ENCODE measurements at regions not wholly inside any gene's neighbourhood (a gene's known extent, or its start where the extent isn't known, plus 50 kb on each side); places are given as distances from the start of the nearest gene placed in this dataset.
A peak's percentile ranks its signal among the peaks of the same experiment; 100 is the strongest.
"Not testable (repeated sequence)": the region's sequence is repeated elsewhere in the genome, so short reads cannot be mapped to it uniquely, and the experiment has no call there.

DNA sequence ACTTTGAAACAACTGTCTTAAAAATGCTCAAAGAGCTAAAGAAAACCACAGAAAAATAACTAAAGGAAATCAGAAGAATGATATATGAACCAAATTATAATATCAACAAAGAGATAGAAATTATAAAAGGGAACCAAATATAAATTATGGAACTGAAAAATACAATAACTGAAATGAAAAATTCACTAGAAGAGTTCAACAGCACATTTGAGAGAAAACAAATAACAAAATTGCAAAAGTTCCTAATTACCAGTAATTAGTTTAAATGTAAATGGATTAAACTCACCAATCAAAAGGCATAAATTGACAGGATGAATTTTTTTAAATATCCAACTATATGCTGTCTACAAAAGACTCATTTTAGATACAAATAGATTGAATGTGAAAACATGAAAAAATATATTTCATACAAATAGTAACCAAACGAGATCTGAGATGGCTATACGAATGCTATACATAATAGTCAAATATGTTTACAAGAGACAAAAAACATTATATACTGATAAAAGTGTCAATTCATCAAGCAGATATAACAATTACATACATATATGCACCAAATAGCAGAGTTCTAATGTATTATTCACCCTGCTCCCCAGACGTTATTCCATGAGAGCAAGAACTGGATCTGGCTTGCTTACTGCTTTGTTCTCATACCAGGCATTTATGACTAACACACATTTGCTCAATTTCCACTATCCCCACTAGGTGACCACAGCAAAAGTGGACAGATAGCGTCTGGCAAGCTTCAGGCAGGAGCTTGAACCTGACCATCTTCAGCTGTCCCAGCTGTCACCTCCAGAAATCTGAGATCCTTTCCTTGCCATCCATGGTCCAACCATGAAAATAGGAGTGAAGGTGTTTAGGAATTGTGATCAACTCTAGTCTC is 72.4 kb upstream of the SIRPA start:
- Mint-ChIP-seq H3K4me3 (no peak overlapping the region), H3K27ac (no peak overlapping the region), H3K4me1 (ENCODE audit: low read depth) (peaks cover 9% of the 10 kb centered on the region), H3K36me3 (ENCODE audit: low read depth) (no peaks in the 10 kb centered on the region), H3K27me3 (ENCODE audit: low read depth) (peaks cover 23% of the 10 kb centered on the region), H3K9me3 (ENCODE audit: insufficient read depth) (peaks cover 8% of the 10 kb centered on the region)
- no peak for ATAC-seq
- no peak for DNase-seq
- ChIA-PET POLR2A (interaction anchor here (0.6 kb wide), 1 partner anchor 261 kb away, joined by 3 read pairs; no protein-coding TSS in a partner anchor), CTCF (no interaction called here)

DNA sequence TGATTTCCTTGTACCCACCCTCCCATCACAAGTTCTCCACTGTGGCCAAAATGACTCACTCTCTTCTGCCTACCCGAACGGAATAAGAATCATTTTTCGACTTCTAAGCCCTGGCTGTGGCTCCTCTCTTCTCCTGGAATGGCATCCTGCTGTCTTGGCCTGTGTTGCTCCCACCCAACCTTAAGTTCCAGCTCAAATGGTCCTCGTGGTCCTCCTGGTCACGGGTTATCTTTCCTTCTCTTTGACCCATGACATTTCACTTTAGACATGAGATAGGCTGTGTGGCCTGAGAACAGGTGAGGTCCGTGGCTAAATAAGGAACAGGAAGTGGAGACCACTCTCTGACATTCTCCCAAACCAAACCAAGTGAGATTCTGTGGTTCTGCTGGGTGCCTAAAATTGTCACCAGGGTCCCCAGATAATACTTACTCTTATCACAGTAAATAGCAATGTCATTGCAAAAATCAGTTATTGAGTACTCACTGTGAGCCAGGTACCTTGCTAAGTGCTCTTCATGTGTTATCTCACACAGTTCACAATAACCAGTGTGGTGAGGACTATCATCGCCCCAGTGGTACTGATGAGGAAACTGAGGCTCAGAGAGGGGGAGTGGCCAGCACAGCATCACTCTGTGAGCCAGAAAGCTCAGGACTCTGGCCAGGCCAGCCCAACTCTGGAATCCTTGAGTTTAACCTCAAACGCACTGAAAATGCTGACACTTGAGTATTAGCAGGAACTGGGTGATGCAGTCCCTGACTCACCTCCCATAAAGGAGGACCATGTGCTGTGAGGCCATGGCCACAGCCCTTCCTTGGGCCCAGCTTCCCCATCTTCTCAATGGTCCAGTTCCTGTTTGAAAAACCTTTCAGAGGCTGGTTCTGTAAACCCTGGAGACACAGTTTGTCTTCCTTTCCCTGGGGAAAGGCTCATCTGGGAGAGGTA is 74.8 kb upstream of the SIRPA start:
- Mint-ChIP-seq H3K27me3 (ENCODE audit: low read depth) (peaks cover 34% of the 10 kb centered on the region), H3K4me3 (no peak overlapping the region), H3K9me3 (ENCODE audit: insufficient read depth) (peaks cover 8% of the 10 kb centered on the region), H3K27ac (no peak overlapping the region), H3K4me1 (ENCODE audit: low read depth) (peaks cover 27% of the 10 kb centered on the region), H3K36me3 (ENCODE audit: low read depth) (no peaks in the 10 kb centered on the region)
- no peak for ATAC-seq
- CTCF ChIA-PET, result no interaction called here
- DNase-seq, result no peak
- POLR2A ChIA-PET, result no interaction called here

DNA sequence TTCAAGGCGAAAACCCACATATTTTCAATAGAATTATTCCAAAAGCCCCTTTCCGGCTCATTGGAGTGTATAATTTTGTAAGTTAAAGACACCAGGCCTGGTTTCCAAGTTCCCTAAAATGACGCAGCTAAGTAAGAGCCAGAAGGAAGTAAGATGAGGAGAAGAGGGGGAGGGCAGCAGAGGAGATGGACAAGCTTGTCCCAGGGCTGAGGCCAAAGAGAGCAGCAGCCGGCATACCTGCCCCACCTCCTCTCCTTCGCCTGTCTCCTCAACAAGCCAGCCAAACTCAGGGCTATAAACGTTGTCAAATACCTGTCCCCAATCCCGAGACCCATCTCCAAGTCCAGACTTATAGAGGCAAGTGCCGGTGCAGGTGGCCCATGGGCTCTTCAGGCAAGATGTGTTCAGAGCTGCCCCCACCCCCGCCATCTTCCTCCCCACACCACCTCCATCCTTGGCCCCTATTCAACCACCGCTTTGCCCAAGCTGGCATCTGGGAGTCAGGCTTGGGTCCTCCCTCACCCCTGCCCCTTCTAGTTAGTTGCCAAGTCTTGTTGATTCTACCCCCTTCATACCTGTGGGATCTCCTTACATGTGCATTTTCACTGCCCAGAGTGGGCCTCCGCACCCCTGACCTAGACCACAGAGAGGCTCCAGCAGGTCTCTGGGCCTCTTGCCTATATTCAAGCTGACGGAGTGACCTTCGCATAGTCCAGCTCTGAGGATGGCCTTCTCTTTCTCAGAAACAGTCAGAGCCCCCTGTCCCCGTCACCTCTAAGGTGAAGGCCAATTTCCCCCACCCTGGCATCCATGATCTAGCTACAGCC is 75.7 kb upstream of the SIRPA start:
- ChIA-PET CTCF (no interaction called here), POLR2A (no interaction called here)
- ATAC-seq (no peak), DNase-seq (no peak)
- peaks cover 27% of the 10 kb centered on the region for H3K4me1 Mint-ChIP-seq (ENCODE audit: low read depth)
- no peak overlapping the region for H3K4me3 Mint-ChIP-seq
- H3K36me3 Mint-ChIP-seq (ENCODE audit: low read depth), result no peaks in the 10 kb centered on the region
- no peak overlapping the region for H3K27ac Mint-ChIP-seq
- peaks cover 42% of the 10 kb centered on the region for H3K27me3 Mint-ChIP-seq (ENCODE audit: low read depth)
- H3K9me3 Mint-ChIP-seq (ENCODE audit: insufficient read depth), result peaks cover 8% of the 10 kb centered on the region

DNA sequence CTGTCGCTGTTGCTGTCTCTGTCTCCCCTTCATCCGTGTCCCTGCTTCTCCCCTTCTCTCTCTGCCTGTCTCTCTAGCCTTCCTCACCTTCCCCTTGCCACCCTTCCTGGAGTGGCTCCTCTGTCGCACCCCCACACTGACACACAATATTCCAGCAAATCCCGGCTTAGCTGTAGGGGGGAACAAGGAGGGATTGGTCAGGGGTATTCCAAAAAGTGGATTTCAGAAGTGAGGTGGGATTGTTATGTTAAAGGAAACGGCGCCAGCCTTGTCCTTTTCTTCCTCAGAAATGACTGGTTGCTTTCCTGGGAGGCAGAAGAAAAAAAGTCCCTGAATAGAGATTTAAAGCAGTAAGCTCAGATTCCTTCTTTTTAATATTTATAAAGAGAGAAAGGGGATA is 76.3 kb upstream of the SIRPA start:
- ChIA-PET CTCF (no interaction called here), POLR2A (no interaction called here)
- ATAC-seq, result no peak
- H3K36me3 Mint-ChIP-seq (ENCODE audit: low read depth), result no peaks in the 10 kb centered on the region
- H3K27me3 Mint-ChIP-seq (ENCODE audit: low read depth), result peaks cover 46% of the 10 kb centered on the region
- H3K9me3 Mint-ChIP-seq (ENCODE audit: insufficient read depth), result peaks cover 8% of the 10 kb centered on the region
- H3K27ac Mint-ChIP-seq, result no peak overlapping the region
- peaks cover 27% of the 10 kb centered on the region for H3K4me1 Mint-ChIP-seq (ENCODE audit: low read depth)
- DNase-seq, result no peak
- no peak overlapping the region for H3K4me3 Mint-ChIP-seq

DNA sequence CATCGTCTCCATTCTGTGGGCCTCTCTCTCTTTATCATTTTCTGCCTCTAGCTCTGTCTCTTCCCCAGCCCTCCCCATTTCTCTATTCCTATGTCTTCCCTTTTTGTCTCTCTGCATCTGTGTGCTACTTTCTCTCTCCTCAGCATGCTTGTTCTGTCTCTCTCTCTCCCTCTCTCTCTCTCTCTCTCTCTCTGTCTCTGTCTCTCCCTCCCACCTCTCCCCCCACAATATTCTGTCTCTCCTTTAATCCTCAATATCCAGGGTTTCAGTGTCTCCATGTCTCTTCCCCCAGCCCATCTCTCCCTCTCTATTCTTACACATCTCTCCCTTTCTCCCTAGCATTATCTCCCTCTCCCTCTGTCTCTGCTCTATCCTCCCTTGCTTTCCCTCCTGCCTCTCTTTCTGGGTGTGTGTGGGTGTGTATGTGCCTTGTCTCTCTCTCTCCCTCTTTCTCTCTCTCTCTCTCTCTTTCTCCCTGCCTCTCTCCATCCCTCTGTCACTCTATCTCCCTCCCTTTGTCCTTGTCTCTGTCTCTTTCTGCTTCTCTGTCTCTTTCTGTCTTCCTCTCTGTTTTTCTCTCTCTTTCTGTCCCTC is 76.9 kb upstream of the SIRPA start:
- Mint-ChIP-seq H3K4me1 (ENCODE audit: low read depth) (peaks cover 27% of the 10 kb centered on the region), H3K36me3 (ENCODE audit: low read depth) (no peaks in the 10 kb centered on the region), H3K27me3 (ENCODE audit: low read depth) (peaks cover 50% of the 10 kb centered on the region), H3K9me3 (ENCODE audit: insufficient read depth) (peaks cover 8% of the 10 kb centered on the region), H3K27ac (no peak overlapping the region), H3K4me3 (no peak overlapping the region)
- no peak for DNase-seq
- ATAC-seq, result no peak
- POLR2A ChIA-PET, result interaction anchor here (0.7 kb wide), 1 partner anchor 41 kb away, joined by 4 read pairs; no protein-coding TSS in a partner anchor
- CTCF ChIA-PET, result no interaction called here

DNA sequence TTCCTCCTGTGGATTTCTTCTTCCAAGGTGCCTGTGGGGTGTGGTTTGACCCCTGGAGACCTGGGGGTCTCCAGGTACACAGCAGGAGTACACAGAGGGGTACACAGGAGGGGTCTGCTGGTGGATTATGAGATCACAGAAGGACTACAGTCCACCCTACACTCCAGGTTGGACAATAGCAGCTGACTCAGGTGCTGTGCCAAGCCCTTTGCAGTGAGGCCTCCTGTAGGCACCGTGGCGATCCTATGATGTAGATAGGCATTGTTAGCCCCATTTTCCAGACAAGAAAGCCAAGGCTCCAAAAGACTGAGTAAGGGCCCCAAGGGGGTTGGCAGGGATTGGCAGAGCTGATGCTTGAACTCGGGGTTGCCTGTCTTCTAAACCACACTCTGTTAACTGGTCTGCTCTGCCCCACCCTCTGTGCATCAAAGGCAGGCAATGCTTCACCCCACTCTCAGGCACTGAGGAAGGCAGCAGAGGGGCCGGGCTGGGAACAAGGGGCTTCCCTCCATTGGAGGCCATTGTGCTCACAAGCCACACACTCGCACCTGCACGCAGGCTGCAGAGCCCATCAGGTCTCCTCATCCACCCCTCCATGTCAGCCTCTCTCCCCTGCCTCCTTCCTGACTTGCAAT is 77.5 kb upstream of the SIRPA start:
- no peak overlapping the region for H3K27ac Mint-ChIP-seq
- H3K36me3 Mint-ChIP-seq (ENCODE audit: low read depth), result no peaks in the 10 kb centered on the region
- H3K27me3 Mint-ChIP-seq (ENCODE audit: low read depth), result peaks cover 51% of the 10 kb centered on the region
- peaks cover 1% of the 10 kb centered on the region for H3K9me3 Mint-ChIP-seq (ENCODE audit: insufficient read depth)
- CTCF ChIA-PET, result no interaction called here
- POLR2A ChIA-PET, result interaction anchor here (0.7 kb wide), 1 partner anchor 41 kb away, joined by 4 read pairs; no protein-coding TSS in a partner anchor
- peaks cover 27% of the 10 kb centered on the region for H3K4me1 Mint-ChIP-seq (ENCODE audit: low read depth)
- no peak overlapping the region for H3K4me3 Mint-ChIP-seq
- no peak for ATAC-seq
- DNase-seq, result no peak

DNA sequence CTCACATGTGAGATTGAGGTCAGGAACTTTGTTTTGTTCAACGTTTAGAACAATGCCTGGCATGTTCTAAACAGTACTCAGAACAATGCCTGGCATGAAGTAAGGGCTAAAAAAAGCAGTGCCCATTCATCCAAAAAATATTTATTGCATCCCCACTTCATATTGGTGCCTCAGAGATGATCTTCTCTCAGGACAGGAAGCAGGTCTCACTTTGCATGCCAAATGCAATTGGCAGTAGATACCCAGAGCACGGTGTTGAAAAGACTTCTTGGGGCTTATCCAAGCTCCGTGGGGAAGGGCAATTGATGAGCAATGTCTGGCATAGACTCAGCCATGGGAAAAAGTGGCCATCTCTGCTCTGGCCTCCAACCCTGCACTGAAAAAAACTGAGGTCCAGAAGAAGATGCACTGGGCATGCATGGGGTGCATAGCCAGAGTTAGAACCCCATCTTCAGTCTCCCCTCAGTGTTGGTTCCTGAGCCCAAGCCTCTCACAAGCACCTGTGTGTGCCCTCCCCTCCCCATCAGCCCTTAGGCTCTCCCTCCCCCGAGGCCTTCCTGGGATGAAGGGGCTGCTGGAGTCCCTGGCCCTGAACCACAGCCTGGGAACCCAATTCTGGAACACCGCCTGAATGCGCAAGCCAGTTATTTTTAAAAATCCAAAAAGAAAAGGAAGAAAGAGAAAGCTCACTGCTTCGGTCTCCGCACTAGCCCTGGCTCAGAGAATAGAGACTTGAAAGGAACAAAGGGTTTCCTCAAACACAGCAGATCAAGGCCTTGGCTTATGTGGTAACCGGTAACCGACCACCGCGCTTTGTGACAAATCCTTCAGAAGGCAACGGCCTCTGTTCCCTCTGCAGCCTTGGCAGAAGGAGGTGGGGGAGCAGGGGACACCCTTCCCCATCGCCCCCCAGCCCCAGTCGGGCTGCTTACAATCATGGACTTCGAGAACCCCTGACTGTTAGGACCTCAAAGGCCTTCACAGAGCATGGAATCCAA is 78.5 kb upstream of the SIRPA start:
- POLR2A ChIA-PET, result no interaction called here
- peaks cover 27% of the 10 kb centered on the region for H3K4me1 Mint-ChIP-seq (ENCODE audit: low read depth)
- H3K27ac Mint-ChIP-seq, result no peak overlapping the region
- CTCF ChIA-PET, result no interaction called here
- no peaks in the 10 kb centered on the region for H3K36me3 Mint-ChIP-seq (ENCODE audit: low read depth)
- peak overlapping the region; percentile 46 for H3K4me3 Mint-ChIP-seq
- DNase-seq (peak; percentile 69), ATAC-seq (peak; percentile 82)
- H3K9me3 Mint-ChIP-seq (ENCODE audit: insufficient read depth), result no peaks in the 10 kb centered on the region
- H3K27me3 Mint-ChIP-seq (ENCODE audit: low read depth), result peaks cover 45% of the 10 kb centered on the region

DNA sequence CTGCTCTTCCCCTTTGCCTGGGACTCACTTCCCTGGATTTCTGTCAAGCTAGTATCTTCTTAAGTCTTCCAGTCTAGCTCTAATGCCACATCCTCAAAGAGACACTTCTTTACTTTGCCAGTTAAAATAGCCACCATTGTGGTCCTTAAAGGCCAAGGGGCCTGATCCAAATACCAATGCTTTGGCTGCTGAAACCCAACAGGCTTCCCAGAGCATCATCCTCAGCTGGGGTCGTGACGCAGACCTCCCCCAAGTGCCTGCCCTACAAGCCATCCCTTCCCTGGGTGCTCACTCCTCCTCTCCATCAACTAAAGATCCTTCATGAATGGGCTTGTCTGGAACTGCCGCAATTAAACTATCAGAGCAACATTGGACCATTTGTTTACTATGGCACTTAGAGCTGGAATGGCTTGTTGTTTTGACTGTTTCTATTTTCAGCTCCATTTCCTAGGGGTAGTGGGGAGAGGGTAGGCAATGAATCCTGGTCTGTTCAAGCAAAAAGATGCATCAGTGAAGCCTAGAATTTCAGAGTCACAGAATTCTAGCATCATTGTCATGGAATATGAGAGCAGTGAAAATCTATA is 79.6 kb upstream of the SIRPA start:
- H3K36me3 Mint-ChIP-seq (ENCODE audit: low read depth), result no peaks in the 10 kb centered on the region
- H3K27me3 Mint-ChIP-seq (ENCODE audit: low read depth), result peaks cover 49% of the 10 kb centered on the region
- ChIA-PET CTCF (interaction anchor here (1.0 kb wide), 1 partner anchor 14 kb away, joined by 3 read pairs; no protein-coding TSS in a partner anchor), POLR2A (no interaction called here)
- peaks cover 35% of the 10 kb centered on the region for H3K4me1 Mint-ChIP-seq (ENCODE audit: low read depth)
- no peaks in the 10 kb centered on the region for H3K9me3 Mint-ChIP-seq (ENCODE audit: insufficient read depth)
- ATAC-seq (no peak), DNase-seq (no peak)
- H3K27ac Mint-ChIP-seq, result no peak overlapping the region
- H3K4me3 Mint-ChIP-seq, result no peak overlapping the region

DNA sequence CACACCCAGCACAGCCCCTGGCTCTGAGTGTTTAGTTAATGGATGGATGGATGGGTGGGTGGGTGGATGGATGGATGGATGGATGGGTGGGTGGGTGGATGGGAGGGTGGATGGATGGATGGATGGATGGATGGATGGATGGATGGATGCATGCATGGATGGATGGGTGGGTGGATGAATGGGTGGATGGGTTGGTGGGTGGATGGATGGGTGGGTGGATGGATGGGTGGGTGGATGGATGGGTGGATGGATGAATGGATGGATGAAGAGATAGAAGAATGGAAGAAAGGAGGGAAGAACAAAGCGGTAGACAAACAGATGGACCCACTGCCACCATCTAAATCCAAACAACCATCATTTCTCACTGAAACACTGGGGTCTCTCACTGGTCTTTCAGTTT is 80.3 kb upstream of the SIRPA start:
- ATAC-seq; POLR2A ChIA-PET; H3K36me3 Mint-ChIP-seq (ENCODE audit: low read depth); DNase-seq; H3K9me3 Mint-ChIP-seq (ENCODE audit: insufficient read depth); H3K4me3 Mint-ChIP-seq; H3K27ac Mint-ChIP-seq: not testable (repeated sequence)
- Mint-ChIP-seq H3K4me1 (ENCODE audit: low read depth) (peaks cover 30% of the 10 kb centered on the region), H3K27me3 (ENCODE audit: low read depth) (peaks cover 50% of the 10 kb centered on the region)
- CTCF ChIA-PET, result interaction anchor here (1.0 kb wide), 1 partner anchor 13 kb away, joined by 3 read pairs; no protein-coding TSS in a partner anchor

All from activated CD8-positive, alpha-beta T cell treated with anti-CD3 and anti-CD28 coated beads, Interleukin-2, amount 10 ng/mL, durations not matched to agents 7 days and 5 days (primary cell).